Body of pancreas (tissue), 4 donors: ENCODE measurements at regions not wholly inside any gene's neighbourhood (a gene's known extent, or its start where the extent isn't known, plus 50 kb on each side); places are given as distances from the start of the nearest gene placed in this dataset.

Experiments
- POLR2A ChIP-seq, 3 donors: fragments of 450-650 bp; IDR thresholded peaks; one replicate each; pipeline ENCODE4 v1.6.1; 2016; ENCODE audit warnings: antibody characterized with exemption in 3 of 3, mild to moderate bottlenecking in 2 of 3
- TF ChIP-seq, protein P1 (sequence below), 7 experiments: fragments of 450-650 bp in 4 of 7; fragments of 200-600 bp in 3 of 7; sonication (generic) in 3 of 7; IDR thresholded peaks; one replicate each; pipeline ENCODE4 v1.5.1; 2016 to 2019; ENCODE audit warnings: antibody characterized with exemption in 7 of 7

DNA sequence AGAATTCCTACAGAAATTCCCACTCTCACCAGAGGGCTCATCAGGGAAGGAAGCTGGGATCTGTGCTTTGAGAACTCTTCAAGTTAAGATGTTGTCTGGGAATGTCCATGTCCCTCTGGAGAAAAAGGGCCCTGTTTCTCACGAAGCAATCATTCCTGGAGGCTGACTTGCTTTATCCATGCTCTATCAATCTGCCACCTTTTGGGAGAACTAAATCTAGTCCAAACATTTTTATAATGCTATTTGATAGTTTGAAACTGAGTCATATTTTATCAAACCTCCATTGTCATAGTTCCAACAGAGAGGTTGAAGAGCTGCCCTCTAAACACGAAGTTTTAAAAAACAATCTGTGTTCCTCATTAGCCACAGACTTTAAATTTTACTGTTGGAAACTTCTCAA lies 219.2 kb downstream of the MTX2 start:
- TF ChIP-seq, protein P1, sequence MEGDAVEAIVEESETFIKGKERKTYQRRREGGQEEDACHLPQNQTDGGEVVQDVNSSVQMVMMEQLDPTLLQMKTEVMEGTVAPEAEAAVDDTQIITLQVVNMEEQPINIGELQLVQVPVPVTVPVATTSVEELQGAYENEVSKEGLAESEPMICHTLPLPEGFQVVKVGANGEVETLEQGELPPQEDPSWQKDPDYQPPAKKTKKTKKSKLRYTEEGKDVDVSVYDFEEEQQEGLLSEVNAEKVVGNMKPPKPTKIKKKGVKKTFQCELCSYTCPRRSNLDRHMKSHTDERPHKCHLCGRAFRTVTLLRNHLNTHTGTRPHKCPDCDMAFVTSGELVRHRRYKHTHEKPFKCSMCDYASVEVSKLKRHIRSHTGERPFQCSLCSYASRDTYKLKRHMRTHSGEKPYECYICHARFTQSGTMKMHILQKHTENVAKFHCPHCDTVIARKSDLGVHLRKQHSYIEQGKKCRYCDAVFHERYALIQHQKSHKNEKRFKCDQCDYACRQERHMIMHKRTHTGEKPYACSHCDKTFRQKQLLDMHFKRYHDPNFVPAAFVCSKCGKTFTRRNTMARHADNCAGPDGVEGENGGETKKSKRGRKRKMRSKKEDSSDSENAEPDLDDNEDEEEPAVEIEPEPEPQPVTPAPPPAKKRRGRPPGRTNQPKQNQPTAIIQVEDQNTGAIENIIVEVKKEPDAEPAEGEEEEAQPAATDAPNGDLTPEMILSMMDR (IDR thresholded peaks at IDR 0.05) = no peak
- TF ChIP-seq POLR2A (IDR thresholded peaks at IDR 0.05) = no peak
